Stimulated activated CD4-positive, alpha-beta T cell treated with anti-CD3 and anti-CD28 coated beads, Interleukin-4, amount 100 ng/mL, for 24 hours (primary cell): ENCODE measurements at regions not wholly inside any gene's neighbourhood (a gene's known extent, or its start where the extent isn't known, plus 50 kb on each side); places are given as distances from the start of the nearest gene placed in this dataset.

Source experiments
- DNase-seq: peaks from one replicate; pipeline ENCODE4 v3.0.0-alpha.2; 2020

- no peak for DNase-seq
These were observed 586.4 kb downstream of the TLE4 start for GRCh38 chr9:80158131-80158530.

- DNase-seq, result no peak
These were observed 585.8 kb downstream of the TLE4 start for GRCh38 chr9:80157561-80157983.

GRCh38 chr9:80156756-80157472 lies 585.1 kb downstream of the TLE4 start:
- no peak for DNase-seq

- DNase-seq, result no peak
These were observed 584.5 kb downstream of the TLE4 start for GRCh38 chr9:80156262-80156661.

- no peak for DNase-seq
These were observed 576.1 kb downstream of the TLE4 start for GRCh38 chr9:80147866-80148265.

GRCh38 chr9:80146466-80146865 lies 574.7 kb downstream of the TLE4 start:
- DNase-seq, result no peak

GRCh38 chr9:80144856-80145255 lies 573.1 kb downstream of the TLE4 start:
- no peak for DNase-seq

GRCh38 chr9:80144406-80144805 lies 572.6 kb downstream of the TLE4 start:
- no peak for DNase-seq

GRCh38 chr9:80143899-80144298 lies 572.1 kb downstream of the TLE4 start:
- no peak for DNase-seq

- DNase-seq, result no peak
These were observed 562.7 kb downstream of the TLE4 start for GRCh38 chr9:80134487-80134886.

- no peak for DNase-seq
These were observed 559.9 kb downstream of the TLE4 start for GRCh38 chr9:80131627-80132026.

GRCh38 chr9:80127920-80128319 lies 556.2 kb downstream of the TLE4 start:
- DNase-seq, result no peak

GRCh38 chr9:80125731-80126264 lies 554.0 kb downstream of the TLE4 start:
- DNase-seq, result no peak

GRCh38 chr9:80117031-80117430 lies 545.3 kb downstream of the TLE4 start:
- no peak for DNase-seq

GRCh38 chr9:80114241-80114640 lies 542.5 kb downstream of the TLE4 start:
- DNase-seq, result no peak

- DNase-seq, result no peak
These were observed 536.3 kb downstream of the TLE4 start for GRCh38 chr9:80107931-80108660.

- no peak for DNase-seq
These were observed 525.7 kb downstream of the TLE4 start for GRCh38 chr9:80097476-80097875.

GRCh38 chr9:80094176-80094771 lies 522.5 kb downstream of the TLE4 start:
- DNase-seq, result no peak

- DNase-seq, result no peak
These were observed 521.9 kb downstream of the TLE4 start for GRCh38 chr9:80093695-80094094.

- no peak for DNase-seq
These were observed 519.8 kb downstream of the TLE4 start for GRCh38 chr9:80091526-80091925.

- no peak for DNase-seq
These were observed 518.6 kb downstream of the TLE4 start for GRCh38 chr9:80090317-80090716.

- no peak for DNase-seq
These were observed 515.1 kb downstream of the TLE4 start for GRCh38 chr9:80086822-80087345.

GRCh38 chr9:80086386-80086785 lies 514.6 kb downstream of the TLE4 start:
- no peak for DNase-seq

- no peak for DNase-seq
These were observed 513.9 kb downstream of the TLE4 start for GRCh38 chr9:80085668-80086067.
